ENCODE measurements at regions not wholly inside any gene's neighbourhood (a gene's known extent, or its start where the extent isn't known, plus 50 kb on each side); places are given as distances from the start of the nearest gene placed in this dataset.

DNA sequence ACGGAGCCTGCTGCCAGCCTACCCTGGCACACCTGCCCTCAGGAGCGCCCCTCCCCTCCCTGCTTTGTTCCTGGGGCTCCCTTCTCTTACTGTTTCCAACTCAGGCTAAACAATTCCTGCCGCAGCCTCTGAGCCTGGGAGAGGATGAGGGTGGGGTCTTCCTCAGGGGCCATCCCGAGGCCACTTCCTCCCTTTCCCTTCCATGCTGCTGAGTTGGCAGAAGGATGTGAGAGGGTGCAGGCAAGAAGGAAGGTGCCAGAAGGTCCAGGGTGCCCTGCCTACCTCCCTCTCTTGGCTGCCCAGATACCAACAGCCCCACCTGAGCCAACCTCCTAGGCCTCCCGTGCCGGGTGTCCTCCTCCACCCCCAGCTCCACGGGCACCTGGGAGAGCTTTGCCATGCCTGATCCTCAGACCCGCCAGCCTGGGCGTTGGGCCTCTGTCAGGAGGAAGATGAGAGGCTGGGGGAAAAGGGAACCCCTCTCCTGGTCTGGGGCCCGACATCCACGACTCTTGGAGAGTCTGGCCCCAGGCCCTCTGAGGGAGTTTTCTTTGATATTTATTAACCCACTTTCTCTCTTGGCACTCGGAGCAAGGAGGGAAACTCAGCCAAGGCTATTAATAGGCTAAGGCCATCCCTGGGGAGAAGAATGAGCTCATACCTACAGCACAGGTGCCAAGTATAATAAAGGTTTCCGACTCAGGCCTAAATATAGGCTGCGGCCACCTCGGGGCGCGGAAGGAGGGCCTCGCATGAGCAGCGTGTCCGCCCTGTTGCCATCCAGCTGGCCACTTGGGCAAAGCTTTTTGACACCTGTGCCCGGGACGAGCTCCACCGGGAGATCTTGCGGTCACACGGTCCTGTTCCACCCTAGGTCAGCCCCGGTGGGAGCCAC lies 232.0 kb downstream of the ENGASE start:
- TF ChIP-seq, protein P1, sequence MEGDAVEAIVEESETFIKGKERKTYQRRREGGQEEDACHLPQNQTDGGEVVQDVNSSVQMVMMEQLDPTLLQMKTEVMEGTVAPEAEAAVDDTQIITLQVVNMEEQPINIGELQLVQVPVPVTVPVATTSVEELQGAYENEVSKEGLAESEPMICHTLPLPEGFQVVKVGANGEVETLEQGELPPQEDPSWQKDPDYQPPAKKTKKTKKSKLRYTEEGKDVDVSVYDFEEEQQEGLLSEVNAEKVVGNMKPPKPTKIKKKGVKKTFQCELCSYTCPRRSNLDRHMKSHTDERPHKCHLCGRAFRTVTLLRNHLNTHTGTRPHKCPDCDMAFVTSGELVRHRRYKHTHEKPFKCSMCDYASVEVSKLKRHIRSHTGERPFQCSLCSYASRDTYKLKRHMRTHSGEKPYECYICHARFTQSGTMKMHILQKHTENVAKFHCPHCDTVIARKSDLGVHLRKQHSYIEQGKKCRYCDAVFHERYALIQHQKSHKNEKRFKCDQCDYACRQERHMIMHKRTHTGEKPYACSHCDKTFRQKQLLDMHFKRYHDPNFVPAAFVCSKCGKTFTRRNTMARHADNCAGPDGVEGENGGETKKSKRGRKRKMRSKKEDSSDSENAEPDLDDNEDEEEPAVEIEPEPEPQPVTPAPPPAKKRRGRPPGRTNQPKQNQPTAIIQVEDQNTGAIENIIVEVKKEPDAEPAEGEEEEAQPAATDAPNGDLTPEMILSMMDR (IDR thresholded peaks at IDR 0.05 in 2 of 3, conservative IDR thresholded peaks at IDR 0.05 in 1 of 3; ENCODE audit: borderline replicate concordance in 1 of 3, insufficient read depth in 1 of 3, low read depth in 2 of 3, low read length in 2 of 3) = no peak
- TF ChIP-seq POLR2A (IDR thresholded peaks at IDR 0.05; ENCODE audit: borderline replicate concordance, extremely low read depth, insufficient read depth, insufficient read length) (no peak), JUND (IDR thresholded peaks at IDR 0.05) (no peak), RAD21 (IDR thresholded peaks at IDR 0.05; ENCODE audit: low read depth) (no peak), EZH2 (IDR thresholded peaks at IDR 0.05) (no peak), EZH2phosphoT487 (IDR thresholded peaks at IDR 0.05; ENCODE audit: borderline replicate concordance) (no peak), FOSL1 (IDR thresholded peaks at IDR 0.05; ENCODE audit: low read depth) (no peak)
- TF ChIP-seq, protein P2, sequence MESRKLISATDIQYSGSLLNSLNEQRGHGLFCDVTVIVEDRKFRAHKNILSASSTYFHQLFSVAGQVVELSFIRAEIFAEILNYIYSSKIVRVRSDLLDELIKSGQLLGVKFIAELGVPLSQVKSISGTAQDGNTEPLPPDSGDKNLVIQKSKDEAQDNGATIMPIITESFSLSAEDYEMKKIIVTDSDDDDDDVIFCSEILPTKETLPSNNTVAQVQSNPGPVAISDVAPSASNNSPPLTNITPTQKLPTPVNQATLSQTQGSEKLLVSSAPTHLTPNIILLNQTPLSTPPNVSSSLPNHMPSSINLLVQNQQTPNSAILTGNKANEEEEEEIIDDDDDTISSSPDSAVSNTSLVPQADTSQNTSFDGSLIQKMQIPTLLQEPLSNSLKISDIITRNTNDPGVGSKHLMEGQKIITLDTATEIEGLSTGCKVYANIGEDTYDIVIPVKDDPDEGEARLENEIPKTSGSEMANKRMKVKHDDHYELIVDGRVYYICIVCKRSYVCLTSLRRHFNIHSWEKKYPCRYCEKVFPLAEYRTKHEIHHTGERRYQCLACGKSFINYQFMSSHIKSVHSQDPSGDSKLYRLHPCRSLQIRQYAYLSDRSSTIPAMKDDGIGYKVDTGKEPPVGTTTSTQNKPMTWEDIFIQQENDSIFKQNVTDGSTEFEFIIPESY (IDR thresholded peaks at IDR 0.05; ENCODE audit: extremely low read depth, insufficient replicate concordance, low read length) = no peak
